ENCODE measurements at regions not wholly inside any gene's neighbourhood (a gene's known extent, or its start where the extent isn't known, plus 50 kb on each side); places are given as distances from the start of the nearest gene placed in this dataset.

GRCh38 chr4:30399476-30399875, 320.7 kb upstream of the PCDH7 start:
- FAIRE-seq (no peak), DNase-seq (ENCODE audit: extremely low spot score, insufficient read length, low read depth) (no peak)

GRCh38 chr4:30402276-30402675, 317.9 kb upstream of the PCDH7 start:
- no peak for FAIRE-seq
- DNase-seq (ENCODE audit: extremely low spot score, insufficient read length, low read depth): no peak

GRCh38 chr4:30413915-30414314, 306.3 kb upstream of the PCDH7 start:
- FAIRE-seq (no peak), DNase-seq (ENCODE audit: extremely low spot score, insufficient read length, low read depth) (no peak)

- FAIRE-seq (no peak), DNase-seq (ENCODE audit: extremely low spot score, insufficient read length, low read depth) (no peak)
These were observed 303.6 kb upstream of the PCDH7 start for GRCh38 chr4:30416547-30416946.

GRCh38 chr4:30427932-30428331, 292.2 kb upstream of the PCDH7 start:
- DNase-seq (ENCODE audit: extremely low spot score, insufficient read length, low read depth): no peak
- no peak for FAIRE-seq

GRCh38 chr4:30429813-30430761, 290.1 kb upstream of the PCDH7 start:
- DNase-seq (ENCODE audit: extremely low spot score, insufficient read length, low read depth): no peak
- FAIRE-seq: no peak

- no peak for DNase-seq (ENCODE audit: extremely low spot score, insufficient read length, low read depth)
- no peak for FAIRE-seq
These were observed 285.5 kb upstream of the PCDH7 start for GRCh38 chr4:30434656-30435055.

- FAIRE-seq (no peak), DNase-seq (ENCODE audit: extremely low spot score, insufficient read length, low read depth) (no peak)
These were observed 283.8 kb upstream of the PCDH7 start for GRCh38 chr4:30436394-30436793.

GRCh38 chr4:30437316-30437715, 282.9 kb upstream of the PCDH7 start:
- FAIRE-seq (no peak), DNase-seq (ENCODE audit: extremely low spot score, insufficient read length, low read depth) (no peak)

GRCh38 chr4:30443289-30443688, 276.9 kb upstream of the PCDH7 start:
- FAIRE-seq (no peak), DNase-seq (ENCODE audit: extremely low spot score, insufficient read length, low read depth) (no peak)

- DNase-seq (ENCODE audit: extremely low spot score, insufficient read length, low read depth) (no peak), FAIRE-seq (no peak)
These were observed 269.7 kb upstream of the PCDH7 start for GRCh38 chr4:30450474-30450873.

- no peak for FAIRE-seq
- no peak for DNase-seq (ENCODE audit: extremely low spot score, insufficient read length, low read depth)
These were observed 265.7 kb upstream of the PCDH7 start for GRCh38 chr4:30454504-30454903.

GRCh38 chr4:30456716-30457115, 263.5 kb upstream of the PCDH7 start:
- FAIRE-seq: no peak

GRCh38 chr4:30460818-30461217, 259.4 kb upstream of the PCDH7 start:
- DNase-seq (ENCODE audit: extremely low spot score, insufficient read length, low read depth) (no peak), FAIRE-seq (no peak)

More at GRCh38 chr4:30456716-30457115, 263.5 kb upstream of the PCDH7 start:
- DNase-seq (ENCODE audit: extremely low spot score, insufficient read length, low read depth): no peak

GRCh38 chr4:30461218-30461617, 259.0 kb upstream of the PCDH7 start:
- DNase-seq (ENCODE audit: extremely low spot score, insufficient read length, low read depth) (no peak), FAIRE-seq (no peak)

GRCh38 chr4:30462445-30463090, 257.6 kb upstream of the PCDH7 start:
- no peak for DNase-seq (ENCODE audit: extremely low spot score, insufficient read length, low read depth)
- FAIRE-seq: no peak

GRCh38 chr4:30471861-30472260, 248.3 kb upstream of the PCDH7 start:
- DNase-seq (ENCODE audit: extremely low spot score, insufficient read length, low read depth): no peak
- no peak for FAIRE-seq

- DNase-seq (ENCODE audit: extremely low spot score, insufficient read length, low read depth) (no peak), FAIRE-seq (no peak)
These were observed 246.9 kb upstream of the PCDH7 start for GRCh38 chr4:30473225-30473624.

- FAIRE-seq (no peak), DNase-seq (ENCODE audit: extremely low spot score, insufficient read length, low read depth) (no peak)
These were observed 224.9 kb upstream of the PCDH7 start for GRCh38 chr4:30495251-30495650.

GRCh38 chr4:30495651-30496310, 224.4 kb upstream of the PCDH7 start:
- FAIRE-seq (no peak), DNase-seq (ENCODE audit: extremely low spot score, insufficient read length, low read depth) (no peak)

- FAIRE-seq: no peak
- DNase-seq (ENCODE audit: extremely low spot score, insufficient read length, low read depth): no peak
These were observed 208.4 kb upstream of the PCDH7 start for GRCh38 chr4:30511751-30512150.
